ENCODE measurements at regions not wholly inside any gene's neighbourhood (a gene's known extent, or its start where the extent isn't known, plus 50 kb on each side); places are given as distances from the start of the nearest gene placed in this dataset.
A peak's percentile ranks its signal among the peaks of the same experiment; 100 is the strongest.

DNA sequence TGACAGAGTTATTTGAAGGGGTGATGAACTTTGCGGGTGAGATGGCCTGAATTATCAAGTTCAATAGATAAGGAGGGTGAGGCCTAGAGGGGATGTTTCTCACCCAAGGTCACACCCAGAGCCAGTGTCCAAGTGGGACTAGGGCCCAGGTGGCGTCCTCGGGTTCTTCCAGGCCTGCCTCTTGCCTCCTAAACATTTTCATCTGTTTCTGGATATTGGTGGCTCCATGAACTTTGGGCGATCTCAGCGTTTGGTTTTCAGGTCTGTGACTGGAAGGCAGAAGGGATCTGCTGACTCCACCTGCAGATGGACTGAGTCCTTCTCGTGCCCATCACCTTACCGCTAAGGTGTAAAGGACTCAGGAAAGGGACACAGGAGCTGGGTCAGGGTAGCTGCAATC, 137.3 kb downstream of the DDX1 start:
- Histone ChIP-seq H3K4me1 (ENCODE audit: control insufficient read depth, insufficient read depth, low read length) (0 out of 2 replicates have a peak, but pooled peaks cover 8% of the 10 kb centered on the region), H3K27ac (ENCODE audit: low read length) (no peak overlapping the region), H3K36me3 (ENCODE audit: control insufficient read depth, insufficient read depth, low read length) (no peaks in the 10 kb centered on the region), H3K9me3 (ENCODE audit: control insufficient read depth, insufficient read depth, low read depth, low read length) (no peaks in the 10 kb centered on the region), H3K4me3 (ENCODE audit: low read depth in 2 of 2, low read length in 2 of 2) (no peak overlapping the region), H3K27me3 (ENCODE audit: control insufficient read depth, insufficient read depth, low read length) (no peaks in the 10 kb centered on the region)
- in situ Hi-C loops (cut with HindIII; ENCODE audit: low pct_unique_long_range_greater_than_20kb, low sequenced_read_pairs) (no loop called here), intact Hi-C loops (cut with micrococcal nuclease; ENCODE audit: unreplicated experiment) (no loop called here)
- TF ChIP-seq, protein P1, sequence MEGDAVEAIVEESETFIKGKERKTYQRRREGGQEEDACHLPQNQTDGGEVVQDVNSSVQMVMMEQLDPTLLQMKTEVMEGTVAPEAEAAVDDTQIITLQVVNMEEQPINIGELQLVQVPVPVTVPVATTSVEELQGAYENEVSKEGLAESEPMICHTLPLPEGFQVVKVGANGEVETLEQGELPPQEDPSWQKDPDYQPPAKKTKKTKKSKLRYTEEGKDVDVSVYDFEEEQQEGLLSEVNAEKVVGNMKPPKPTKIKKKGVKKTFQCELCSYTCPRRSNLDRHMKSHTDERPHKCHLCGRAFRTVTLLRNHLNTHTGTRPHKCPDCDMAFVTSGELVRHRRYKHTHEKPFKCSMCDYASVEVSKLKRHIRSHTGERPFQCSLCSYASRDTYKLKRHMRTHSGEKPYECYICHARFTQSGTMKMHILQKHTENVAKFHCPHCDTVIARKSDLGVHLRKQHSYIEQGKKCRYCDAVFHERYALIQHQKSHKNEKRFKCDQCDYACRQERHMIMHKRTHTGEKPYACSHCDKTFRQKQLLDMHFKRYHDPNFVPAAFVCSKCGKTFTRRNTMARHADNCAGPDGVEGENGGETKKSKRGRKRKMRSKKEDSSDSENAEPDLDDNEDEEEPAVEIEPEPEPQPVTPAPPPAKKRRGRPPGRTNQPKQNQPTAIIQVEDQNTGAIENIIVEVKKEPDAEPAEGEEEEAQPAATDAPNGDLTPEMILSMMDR (IDR thresholded peaks at IDR 0.05), result no peak
- TF ChIP-seq TCF7L2 (IDR thresholded peaks at IDR 0.05; ENCODE audit: low read depth, low read length), result no peak
- TF ChIP-seq POLR2AphosphoS5 (IDR thresholded peaks at IDR 0.05; ENCODE audit: low read depth, low read length), result no peak
- TF ChIP-seq, protein P2, sequence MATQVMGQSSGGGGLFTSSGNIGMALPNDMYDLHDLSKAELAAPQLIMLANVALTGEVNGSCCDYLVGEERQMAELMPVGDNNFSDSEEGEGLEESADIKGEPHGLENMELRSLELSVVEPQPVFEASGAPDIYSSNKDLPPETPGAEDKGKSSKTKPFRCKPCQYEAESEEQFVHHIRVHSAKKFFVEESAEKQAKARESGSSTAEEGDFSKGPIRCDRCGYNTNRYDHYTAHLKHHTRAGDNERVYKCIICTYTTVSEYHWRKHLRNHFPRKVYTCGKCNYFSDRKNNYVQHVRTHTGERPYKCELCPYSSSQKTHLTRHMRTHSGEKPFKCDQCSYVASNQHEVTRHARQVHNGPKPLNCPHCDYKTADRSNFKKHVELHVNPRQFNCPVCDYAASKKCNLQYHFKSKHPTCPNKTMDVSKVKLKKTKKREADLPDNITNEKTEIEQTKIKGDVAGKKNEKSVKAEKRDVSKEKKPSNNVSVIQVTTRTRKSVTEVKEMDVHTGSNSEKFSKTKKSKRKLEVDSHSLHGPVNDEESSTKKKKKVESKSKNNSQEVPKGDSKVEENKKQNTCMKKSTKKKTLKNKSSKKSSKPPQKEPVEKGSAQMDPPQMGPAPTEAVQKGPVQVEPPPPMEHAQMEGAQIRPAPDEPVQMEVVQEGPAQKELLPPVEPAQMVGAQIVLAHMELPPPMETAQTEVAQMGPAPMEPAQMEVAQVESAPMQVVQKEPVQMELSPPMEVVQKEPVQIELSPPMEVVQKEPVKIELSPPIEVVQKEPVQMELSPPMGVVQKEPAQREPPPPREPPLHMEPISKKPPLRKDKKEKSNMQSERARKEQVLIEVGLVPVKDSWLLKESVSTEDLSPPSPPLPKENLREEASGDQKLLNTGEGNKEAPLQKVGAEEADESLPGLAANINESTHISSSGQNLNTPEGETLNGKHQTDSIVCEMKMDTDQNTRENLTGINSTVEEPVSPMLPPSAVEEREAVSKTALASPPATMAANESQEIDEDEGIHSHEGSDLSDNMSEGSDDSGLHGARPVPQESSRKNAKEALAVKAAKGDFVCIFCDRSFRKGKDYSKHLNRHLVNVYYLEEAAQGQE (IDR thresholded peaks at IDR 0.05; ENCODE audit: insufficient read depth in 1 of 2, low read depth in 2 of 2, low read length in 1 of 2), result no peak
- TF ChIP-seq SIN3A (IDR thresholded peaks at IDR 0.05; ENCODE audit: borderline replicate concordance, insufficient read depth, low read depth, low read length), result no peak
- no peak for ATAC-seq
- no peak for DNase-seq (ENCODE audit: low read depth, low spot score)
- ChIA-PET CTCF (no interaction called here), POLR2A (no interaction called here)
- no TSS peak for BruUV-seq (replicated peaks)

DNA sequence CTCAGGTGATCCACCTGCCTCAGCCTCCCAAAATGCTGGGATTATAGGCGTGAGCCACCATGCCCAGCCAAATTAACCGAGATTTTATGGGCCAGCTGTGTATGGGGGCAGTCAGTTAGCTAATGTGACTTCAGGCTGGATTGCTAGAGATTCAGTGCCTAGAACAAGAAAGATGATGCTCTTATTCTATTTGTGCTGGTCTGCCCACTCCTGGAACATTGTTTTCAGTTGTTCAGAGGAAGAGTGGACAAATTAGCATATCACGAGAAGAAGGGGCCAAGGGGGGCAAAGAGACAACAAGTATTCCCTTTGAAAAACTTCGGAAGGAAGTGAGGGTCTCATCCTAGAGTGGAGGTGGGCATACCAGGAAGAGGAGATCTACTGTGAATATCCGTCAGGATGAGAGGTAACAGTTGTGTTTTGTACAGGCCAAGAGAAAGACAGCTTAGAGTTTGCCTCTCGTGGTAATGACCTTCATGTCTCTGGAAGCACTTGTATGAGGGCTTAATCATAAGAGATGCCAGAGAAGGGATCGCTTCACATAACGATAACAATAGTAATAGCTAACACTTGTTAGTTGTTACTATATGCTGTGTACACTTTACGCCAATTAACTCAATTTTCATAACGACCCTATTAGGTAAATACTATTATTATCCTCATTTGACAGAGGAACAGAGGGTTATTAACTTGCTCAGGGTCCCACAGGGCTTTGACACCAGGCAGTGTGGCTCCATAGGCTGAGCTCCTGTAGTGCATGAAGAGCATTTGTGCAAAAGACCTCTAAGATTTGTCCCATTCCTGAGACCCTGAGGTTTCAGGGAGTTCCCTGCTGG, 138.3 kb downstream of the DDX1 start:
- ATAC-seq (0 out of 2 replicates have a peak, but pooled peaks have one; percentile 20), DNase-seq (ENCODE audit: low read depth, low spot score) (no peak)
- in situ Hi-C loops (cut with HindIII; ENCODE audit: low pct_unique_long_range_greater_than_20kb, low sequenced_read_pairs) (no loop called here), intact Hi-C loops (cut with micrococcal nuclease; ENCODE audit: unreplicated experiment) (no loop called here)
- BruUV-seq (replicated peaks), result no TSS peak
- Histone ChIP-seq H3K27me3 (ENCODE audit: control insufficient read depth, insufficient read depth, low read length) (no peaks in the 10 kb centered on the region), H3K27ac (ENCODE audit: low read length) (no peak overlapping the region), H3K4me1 (ENCODE audit: control insufficient read depth, insufficient read depth, low read length) (0 out of 2 replicates have a peak, but pooled peaks cover 8% of the 10 kb centered on the region), H3K4me3 (ENCODE audit: low read depth in 2 of 2, low read length in 2 of 2) (no peak overlapping the region), H3K36me3 (ENCODE audit: control insufficient read depth, insufficient read depth, low read length) (no peaks in the 10 kb centered on the region), H3K9me3 (ENCODE audit: control insufficient read depth, insufficient read depth, low read depth, low read length) (no peaks in the 10 kb centered on the region)
- TF ChIP-seq SIN3A (IDR thresholded peaks at IDR 0.05; ENCODE audit: borderline replicate concordance, insufficient read depth, low read depth, low read length) (no peak), POLR2AphosphoS5 (IDR thresholded peaks at IDR 0.05; ENCODE audit: low read depth, low read length) (no peak), TCF7L2 (IDR thresholded peaks at IDR 0.05; ENCODE audit: low read depth, low read length) (no peak)
- TF ChIP-seq, protein P1 (IDR thresholded peaks at IDR 0.05), result no peak
- TF ChIP-seq, protein P2 (IDR thresholded peaks at IDR 0.05; ENCODE audit: insufficient read depth in 1 of 2, low read depth in 2 of 2, low read length in 1 of 2), result no peak
- POLR2A ChIA-PET, result no interaction called here
- CTCF ChIA-PET, result no interaction called here
